ENCODE measurements at regions not wholly inside any gene's neighbourhood (a gene's known extent, or its start where the extent isn't known, plus 50 kb on each side); places are given as distances from the start of the nearest gene placed in this dataset.

DNA sequence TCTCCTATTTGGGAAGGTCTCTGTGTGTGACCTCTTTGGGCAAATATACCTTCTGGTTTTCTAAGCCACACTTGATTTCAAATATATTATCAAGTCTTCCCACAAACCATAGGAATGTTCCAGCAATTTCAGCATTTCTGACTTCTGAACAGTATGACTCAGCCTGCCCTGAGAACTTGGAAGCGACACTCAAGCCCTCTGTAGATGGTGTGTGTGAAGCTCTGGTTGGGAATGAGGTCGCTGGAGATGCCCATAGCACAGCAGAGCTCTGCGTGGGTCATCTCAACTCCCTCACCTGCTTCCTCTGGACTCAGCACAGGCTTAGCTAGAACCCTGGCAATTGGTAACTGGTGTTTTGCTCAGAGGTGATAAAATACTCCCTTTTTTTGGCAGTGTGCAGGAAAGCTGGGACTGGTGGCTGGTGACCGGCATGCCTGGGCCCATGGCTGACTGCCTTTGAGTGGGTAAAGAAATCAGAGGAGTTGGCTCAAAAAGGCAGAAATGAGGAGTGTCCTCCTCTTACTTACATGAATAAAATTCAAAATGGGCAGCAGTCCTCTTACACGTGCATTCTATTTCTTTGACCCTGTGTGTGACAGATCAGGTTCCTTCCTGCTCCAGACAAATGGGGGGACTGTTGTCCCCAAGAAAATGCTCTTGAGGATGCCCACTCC, 87.5 kb upstream of the NRP1 start:
- no peak for TF ChIP-seq RFX5 (IDR thresholded peaks at IDR 0.05; ENCODE audit: borderline replicate concordance, low read depth, low read length)
- no peak for TF ChIP-seq KDM5A (IDR thresholded peaks at IDR 0.05; ENCODE audit: low read length)
- TF ChIP-seq TAF1 (IDR thresholded peaks at IDR 0.05; ENCODE audit: low read depth, low read length): no peak
- TF ChIP-seq, protein P1, sequence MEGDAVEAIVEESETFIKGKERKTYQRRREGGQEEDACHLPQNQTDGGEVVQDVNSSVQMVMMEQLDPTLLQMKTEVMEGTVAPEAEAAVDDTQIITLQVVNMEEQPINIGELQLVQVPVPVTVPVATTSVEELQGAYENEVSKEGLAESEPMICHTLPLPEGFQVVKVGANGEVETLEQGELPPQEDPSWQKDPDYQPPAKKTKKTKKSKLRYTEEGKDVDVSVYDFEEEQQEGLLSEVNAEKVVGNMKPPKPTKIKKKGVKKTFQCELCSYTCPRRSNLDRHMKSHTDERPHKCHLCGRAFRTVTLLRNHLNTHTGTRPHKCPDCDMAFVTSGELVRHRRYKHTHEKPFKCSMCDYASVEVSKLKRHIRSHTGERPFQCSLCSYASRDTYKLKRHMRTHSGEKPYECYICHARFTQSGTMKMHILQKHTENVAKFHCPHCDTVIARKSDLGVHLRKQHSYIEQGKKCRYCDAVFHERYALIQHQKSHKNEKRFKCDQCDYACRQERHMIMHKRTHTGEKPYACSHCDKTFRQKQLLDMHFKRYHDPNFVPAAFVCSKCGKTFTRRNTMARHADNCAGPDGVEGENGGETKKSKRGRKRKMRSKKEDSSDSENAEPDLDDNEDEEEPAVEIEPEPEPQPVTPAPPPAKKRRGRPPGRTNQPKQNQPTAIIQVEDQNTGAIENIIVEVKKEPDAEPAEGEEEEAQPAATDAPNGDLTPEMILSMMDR (IDR thresholded peaks at IDR 0.05; ENCODE audit: control extremely low read depth in 1 of 3, insufficient read depth in 1 of 3, low read depth in 1 of 3, low read length in 3 of 3): no peak
- no peak for TF ChIP-seq FOSL1 (IDR thresholded peaks at IDR 0.05; ENCODE audit: insufficient read depth, low read depth, low read length)

Measured in H1 (cell line).